Astrocyte of the hippocampus (primary cell): ENCODE measurements at regions not wholly inside any gene's neighbourhood (a gene's known extent, or its start where the extent isn't known, plus 50 kb on each side); places are given as distances from the start of the nearest gene placed in this dataset.
"Not testable (repeated sequence)": the region's sequence is repeated elsewhere in the genome, so short reads cannot be mapped to it uniquely, and the experiment has no call there.

Source experiments
- DNase-seq: peaks from one replicate; pipeline ENCODE4 v3.0.0; 2011; ENCODE audit warnings: low read depth, low spot score

GRCh38 chr10:121373411-121373810 lies 224.8 kb downstream of the FGFR2 start:
- peak; percentile 27 for DNase-seq

GRCh38 chr10:121374121-121374520 lies 224.1 kb downstream of the FGFR2 start:
- no peak for DNase-seq

- DNase-seq: no peak
These were observed 223.1 kb downstream of the FGFR2 start for GRCh38 chr10:121375172-121375571.

GRCh38 chr10:121378251-121378801 lies 219.9 kb downstream of the FGFR2 start:
- DNase-seq: no peak

GRCh38 chr10:121379013-121379412 lies 219.2 kb downstream of the FGFR2 start:
- DNase-seq: no peak

GRCh38 chr10:121380211-121380610 lies 218.0 kb downstream of the FGFR2 start:
- no peak for DNase-seq

- DNase-seq: not testable (repeated sequence)
These were observed 216.2 kb downstream of the FGFR2 start for GRCh38 chr10:121382029-121382520.

GRCh38 chr10:121385136-121385535 lies 213.1 kb downstream of the FGFR2 start:
- no peak for DNase-seq

- no peak for DNase-seq
These were observed 205.6 kb downstream of the FGFR2 start for GRCh38 chr10:121392657-121393056.

GRCh38 chr10:121393522-121393921 lies 204.7 kb downstream of the FGFR2 start:
- no peak for DNase-seq

GRCh38 chr10:121400507-121400906 lies 197.7 kb downstream of the FGFR2 start:
- not testable (repeated sequence) for DNase-seq

GRCh38 chr10:121403527-121403926 lies 194.7 kb downstream of the FGFR2 start:
- no peak for DNase-seq

GRCh38 chr10:121404611-121405010 lies 193.6 kb downstream of the FGFR2 start:
- no peak for DNase-seq

- DNase-seq: no peak
These were observed 193.1 kb downstream of the FGFR2 start for GRCh38 chr10:121405096-121405495.

- DNase-seq: no peak
These were observed 192.7 kb downstream of the FGFR2 start for GRCh38 chr10:121405549-121405948.

- DNase-seq: no peak
These were observed 192.3 kb downstream of the FGFR2 start for GRCh38 chr10:121405953-121406352.

- DNase-seq: peak; percentile 77
These were observed 191.3 kb downstream of the FGFR2 start for GRCh38 chr10:121406823-121407545.

- peak; percentile 66 for DNase-seq
These were observed 188.7 kb downstream of the FGFR2 start for GRCh38 chr10:121409466-121410104.

GRCh38 chr10:121411004-121411403 lies 187.2 kb downstream of the FGFR2 start:
- DNase-seq: no peak

GRCh38 chr10:121413951-121414350 lies 184.3 kb downstream of the FGFR2 start:
- DNase-seq: no peak

- peak; percentile 66 for DNase-seq
These were observed 183.7 kb downstream of the FGFR2 start for GRCh38 chr10:121414366-121415062.

- no peak for DNase-seq
These were observed 183.2 kb downstream of the FGFR2 start for GRCh38 chr10:121415063-121415399.
